WTC11 (cell line): ENCODE measurements at regions not wholly inside any gene's neighbourhood (a gene's known extent, or its start where the extent isn't known, plus 50 kb on each side); places are given as distances from the start of the nearest gene placed in this dataset.

Source experiments
- ATAC-seq: fragments of 200-7000 bp; cut with Tn5 transposase; 2 replicates; pipeline ENCODE4 v1.10.0; 2021; ENCODE audit warnings: mild to moderate bottlenecking, moderate library complexity
- CTCF ChIA-PET: fragments of 300-600 bp; sonication (Branson Sonifier 250); formaldehyde crosslinking; loops from one replicate; lab custom pipeline; 2021; ENCODE audit warnings: antibody characterized with exemption; lab: Charles Lee
- POLR2A ChIA-PET: fragments of 350-600 bp; sonication (Branson Sonifier 250); formaldehyde crosslinking; loops from one replicate; lab custom pipeline; 2021; ENCODE audit warnings: antibody characterized with exemption; lab: Charles Lee
- DNase-seq: peaks from one replicate; pipeline ENCODE4 v3.0.0; 2021; ENCODE audit warnings: low spot score
- H3K27ac Mint-ChIP-seq: 2 replicates; pipeline ENCODE4 v1.8.0; 2021; ENCODE audit warnings: mixed read lengths
- H3K27me3 Mint-ChIP-seq: 2 replicates; pipeline ENCODE4 v1.8.0; 2021; ENCODE audit warnings: low read depth, mild to moderate bottlenecking, moderate library complexity, mixed read lengths
- H3K36me3 Mint-ChIP-seq: 2 replicates; pipeline ENCODE4 v1.8.0; 2021; ENCODE audit warnings: mixed read lengths
- H3K4me1 Mint-ChIP-seq: 2 replicates; pipeline ENCODE4 v1.8.0; 2022; ENCODE audit warnings: mixed read lengths
- H3K4me3 Mint-ChIP-seq: 2 replicates; pipeline ENCODE4 v1.8.0; 2021; ENCODE audit warnings: mild to moderate bottlenecking, moderate library complexity, mixed read lengths
- H3K9me3 Mint-ChIP-seq: 2 replicates; pipeline ENCODE4 v1.8.0; 2021; ENCODE audit warnings: mixed read lengths
- CREB1 ChIP-seq: sonication (generic); formaldehyde crosslinking; IDR thresholded peaks from 2 replicates; pipeline ENCODE4 v1.8.0; 2023; ENCODE audit warnings: mild to moderate bottlenecking, missing genetic modification reagents
- CREM ChIP-seq: sonication (generic); formaldehyde crosslinking; IDR thresholded peaks from 2 replicates; pipeline ENCODE4 v1.8.1; 2022; ENCODE audit warnings: mild to moderate bottlenecking, missing genetic modification reagents, moderate library complexity
- ELF4 ChIP-seq: sonication (generic); formaldehyde crosslinking; IDR thresholded peaks from 2 replicates; pipeline ENCODE4 v1.8.1; 2022; ENCODE audit warnings: low read depth, mild to moderate bottlenecking, moderate library complexity, missing genetic modification reagents
- GTF2I ChIP-seq: fragments of 250-450 bp; sonication (Bioruptor Pico); conservative IDR thresholded peaks from 2 replicates; pipeline ENCODE4 v1.4.0; 2021; ENCODE audit warnings: mild to moderate bottlenecking
- JAZF1 ChIP-seq: fragments of 250-450 bp; sonication (Bioruptor Pico); IDR thresholded peaks from 2 replicates; pipeline ENCODE4 v1.9.0; 2021; ENCODE audit warnings: moderate library complexity, mild to moderate bottlenecking, inconsistent platforms
- NFATC4 ChIP-seq: fragments of 250-450 bp; sonication (Bioruptor Pico); IDR thresholded peaks from 2 replicates; pipeline ENCODE4 v1.9.0; 2021; ENCODE audit warnings: mild to moderate bottlenecking
- NFYB ChIP-seq: sonication (generic); formaldehyde crosslinking; conservative IDR thresholded peaks from 2 replicates; pipeline ENCODE4 v1.8.0; 2022; ENCODE audit warnings: low read depth, missing genetic modification reagents
- PRRX2 ChIP-seq: fragments of 250-450 bp; sonication (Bioruptor Pico); IDR thresholded peaks from 2 replicates; pipeline ENCODE4 v1.8.0; 2021; ENCODE audit warnings: mild to moderate bottlenecking
- RELA ChIP-seq: sonication (generic); formaldehyde crosslinking; IDR thresholded peaks from 2 replicates; pipeline ENCODE4 v1.8.1; 2022; ENCODE audit warnings: missing genetic modification reagents, mild to moderate bottlenecking, borderline replicate concordance
- SP1 ChIP-seq: sonication (generic); formaldehyde crosslinking; conservative IDR thresholded peaks from 2 replicates; pipeline ENCODE4 v1.8.1; 2022; ENCODE audit warnings: missing genetic modification reagents
- TEAD1 ChIP-seq: sonication (generic); formaldehyde crosslinking; IDR thresholded peaks from 2 replicates; pipeline ENCODE4 v1.8.0; 2022; ENCODE audit warnings: mild to moderate bottlenecking, missing genetic modification reagents
- TEAD4 ChIP-seq: sonication (generic); formaldehyde crosslinking; IDR thresholded peaks from 2 replicates; pipeline ENCODE4 v1.8.0; 2022; ENCODE audit warnings: mild to moderate bottlenecking, missing genetic modification reagents
- TP53 ChIP-seq: sonication (generic); formaldehyde crosslinking; IDR thresholded peaks from 2 replicates; pipeline ENCODE4 v1.8.1; 2023; ENCODE audit warnings: mild to moderate bottlenecking, missing genetic modification reagents
- ZNF121 ChIP-seq: sonication (generic); formaldehyde crosslinking; IDR thresholded peaks from 2 replicates; pipeline ENCODE4 v1.8.0; 2023; ENCODE audit warnings: missing genetic modification reagents
- ZNF317 ChIP-seq: sonication (generic); formaldehyde crosslinking; IDR thresholded peaks from 2 replicates; pipeline ENCODE4 v1.8.1; 2023; ENCODE audit warnings: low read depth, mild to moderate bottlenecking, moderate library complexity, missing genetic modification reagents, borderline replicate concordance
- ZNF423 ChIP-seq: fragments of 250-450 bp; sonication (Bioruptor Pico); IDR thresholded peaks from 2 replicates; pipeline ENCODE4 v2.1.2; 2022; ENCODE audit warnings: mild to moderate bottlenecking, moderate library complexity
- TF ChIP-seq, protein P1 (sequence below): fragments of 250-450 bp; sonication (Bioruptor Pico); conservative IDR thresholded peaks from 2 replicates; pipeline ENCODE4 v1.9.0; 2021; ENCODE audit warnings: mild to moderate bottlenecking
- TF ChIP-seq, protein P2 (sequence below): sonication (generic); formaldehyde crosslinking; IDR thresholded peaks from 2 replicates; pipeline ENCODE4 v1.8.0; 2022; ENCODE audit warnings: mild to moderate bottlenecking, missing genetic modification reagents
- TF ChIP-seq, protein P3 (sequence below): sonication (generic); formaldehyde crosslinking; IDR thresholded peaks from 2 replicates; pipeline ENCODE4 v1.8.0; 2023; ENCODE audit warnings: missing genetic modification reagents
- TF ChIP-seq, protein P4 (sequence below): sonication (generic); formaldehyde crosslinking; IDR thresholded peaks from 2 replicates; pipeline ENCODE4 v1.8.0; 2022; ENCODE audit warnings: missing genetic modification reagents
- TF ChIP-seq, protein P5 (sequence below): sonication (generic); formaldehyde crosslinking; IDR thresholded peaks from 2 replicates; pipeline ENCODE4 v1.8.1; 2023; ENCODE audit warnings: mild to moderate bottlenecking, missing genetic modification reagents
- TF ChIP-seq, protein P6 (sequence below): fragments of 200-600 bp; IDR thresholded peaks from 2 replicates; pipeline ENCODE4 v1.8.0; 2022; ENCODE audit warnings: antibody characterized with exemption

DNA sequence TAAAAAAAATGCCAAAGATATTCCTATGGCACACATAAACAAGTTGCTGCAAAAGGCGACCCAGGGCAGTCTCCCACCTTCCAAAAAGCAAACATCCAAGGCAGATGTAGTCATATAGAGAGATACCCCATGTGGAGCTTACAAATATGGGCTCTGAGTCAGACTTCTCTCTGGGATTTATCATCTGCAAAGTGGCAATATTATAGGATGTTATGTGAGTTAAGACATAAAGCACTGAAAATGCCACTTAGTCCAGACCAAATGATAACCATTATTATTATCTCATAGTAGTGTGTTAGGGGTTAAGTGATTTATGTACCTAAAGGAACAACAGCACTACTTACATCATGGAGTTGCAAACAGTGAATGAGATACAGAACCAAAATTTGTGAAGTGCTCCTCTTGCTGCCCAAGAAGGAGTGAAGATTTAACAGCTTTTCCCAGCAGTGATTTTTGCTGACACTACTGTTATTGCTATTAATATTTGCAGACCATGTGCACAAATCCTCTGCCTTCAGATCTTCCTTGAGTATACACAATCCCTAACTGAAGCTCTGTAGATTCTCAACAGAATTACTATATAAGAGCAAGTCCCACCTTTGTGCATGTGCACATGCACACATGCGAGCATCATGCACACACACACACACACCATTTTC lies 560.0 kb upstream of the SALL1 start:
- DNase-seq (no peak), ATAC-seq (no peak)
- POLR2A ChIA-PET, result no interaction called here
- Mint-ChIP-seq H3K36me3 (peaks cover 10% of the 10 kb centered on the region; the same call in 1 of the 2 replicates), H3K4me1 (peaks cover 17% of the 10 kb centered on the region), H3K27ac (no peak overlapping the region), H3K27me3 (peaks cover 10% of the 10 kb centered on the region), H3K4me3 (no peak overlapping the region), H3K9me3 (peaks cover 34% of the 10 kb centered on the region)
- CTCF ChIA-PET, result interaction anchor here (1.0 kb wide), 1 partner anchor 107 kb away, joined by 3 read pairs; no protein-coding TSS in a partner anchor
- TF ChIP-seq, protein P1, sequence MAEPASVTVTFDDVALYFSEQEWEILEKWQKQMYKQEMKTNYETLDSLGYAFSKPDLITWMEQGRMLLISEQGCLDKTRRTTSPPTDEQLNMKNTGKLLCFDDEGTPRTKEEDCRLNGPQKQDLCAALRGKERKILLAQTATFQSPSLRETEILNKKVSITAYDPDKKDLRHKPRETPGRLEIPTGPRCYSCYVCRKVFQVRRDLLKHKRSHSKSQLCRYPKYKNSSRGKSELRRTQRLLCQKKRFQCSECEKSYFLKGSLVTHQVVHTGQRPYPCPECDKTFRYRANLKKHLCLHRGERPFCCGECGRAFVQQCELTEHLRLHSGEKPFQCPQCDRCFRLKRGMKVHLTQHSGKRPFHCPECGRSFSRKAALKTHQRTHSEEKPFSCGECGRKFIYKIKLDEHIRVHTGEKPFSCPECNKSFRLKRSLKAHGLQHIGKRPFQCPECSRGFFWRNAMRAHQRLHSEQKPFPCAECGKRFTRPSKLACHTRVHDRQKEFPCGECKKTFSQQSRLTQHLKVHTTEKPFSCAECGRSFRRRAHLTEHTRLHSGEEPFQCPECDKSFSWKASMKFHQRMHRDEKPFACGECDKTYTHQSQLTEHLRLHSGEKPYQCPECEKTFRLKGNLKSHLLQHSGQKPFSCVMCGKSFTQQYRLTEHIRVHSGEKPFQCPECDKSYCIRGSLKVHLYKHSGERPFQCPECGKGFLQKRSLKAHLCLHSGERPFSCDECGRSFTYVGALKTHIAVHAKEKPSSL, result no peak
- TF ChIP-seq TP53 (CRISPR knock-in tag) (no peak), CREM (CRISPR knock-in tag) (no peak), NFYB (CRISPR knock-in tag) (no peak), PRRX2 (CRISPR knock-in tag) (no peak), CREB1 (CRISPR knock-in tag) (no peak), ELF4 (CRISPR knock-in tag) (no peak), ZNF423 (CRISPR knock-in tag) (no peak), SP1 (CRISPR knock-in tag) (no peak), JAZF1 (CRISPR knock-in tag) (no peak), TEAD4 (no peak), NFATC4 (CRISPR knock-in tag) (no peak)
- TF ChIP-seq, protein P2, sequence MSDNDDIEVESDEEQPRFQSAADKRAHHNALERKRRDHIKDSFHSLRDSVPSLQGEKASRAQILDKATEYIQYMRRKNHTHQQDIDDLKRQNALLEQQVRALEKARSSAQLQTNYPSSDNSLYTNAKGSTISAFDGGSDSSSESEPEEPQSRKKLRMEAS (CRISPR knock-in tag), result no peak
- TF ChIP-seq, protein P3, sequence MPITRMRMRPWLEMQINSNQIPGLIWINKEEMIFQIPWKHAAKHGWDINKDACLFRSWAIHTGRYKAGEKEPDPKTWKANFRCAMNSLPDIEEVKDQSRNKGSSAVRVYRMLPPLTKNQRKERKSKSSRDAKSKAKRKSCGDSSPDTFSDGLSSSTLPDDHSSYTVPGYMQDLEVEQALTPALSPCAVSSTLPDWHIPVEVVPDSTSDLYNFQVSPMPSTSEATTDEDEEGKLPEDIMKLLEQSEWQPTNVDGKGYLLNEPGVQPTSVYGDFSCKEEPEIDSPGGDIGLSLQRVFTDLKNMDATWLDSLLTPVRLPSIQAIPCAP (CRISPR knock-in tag), result no peak
- TF ChIP-seq, protein P4, sequence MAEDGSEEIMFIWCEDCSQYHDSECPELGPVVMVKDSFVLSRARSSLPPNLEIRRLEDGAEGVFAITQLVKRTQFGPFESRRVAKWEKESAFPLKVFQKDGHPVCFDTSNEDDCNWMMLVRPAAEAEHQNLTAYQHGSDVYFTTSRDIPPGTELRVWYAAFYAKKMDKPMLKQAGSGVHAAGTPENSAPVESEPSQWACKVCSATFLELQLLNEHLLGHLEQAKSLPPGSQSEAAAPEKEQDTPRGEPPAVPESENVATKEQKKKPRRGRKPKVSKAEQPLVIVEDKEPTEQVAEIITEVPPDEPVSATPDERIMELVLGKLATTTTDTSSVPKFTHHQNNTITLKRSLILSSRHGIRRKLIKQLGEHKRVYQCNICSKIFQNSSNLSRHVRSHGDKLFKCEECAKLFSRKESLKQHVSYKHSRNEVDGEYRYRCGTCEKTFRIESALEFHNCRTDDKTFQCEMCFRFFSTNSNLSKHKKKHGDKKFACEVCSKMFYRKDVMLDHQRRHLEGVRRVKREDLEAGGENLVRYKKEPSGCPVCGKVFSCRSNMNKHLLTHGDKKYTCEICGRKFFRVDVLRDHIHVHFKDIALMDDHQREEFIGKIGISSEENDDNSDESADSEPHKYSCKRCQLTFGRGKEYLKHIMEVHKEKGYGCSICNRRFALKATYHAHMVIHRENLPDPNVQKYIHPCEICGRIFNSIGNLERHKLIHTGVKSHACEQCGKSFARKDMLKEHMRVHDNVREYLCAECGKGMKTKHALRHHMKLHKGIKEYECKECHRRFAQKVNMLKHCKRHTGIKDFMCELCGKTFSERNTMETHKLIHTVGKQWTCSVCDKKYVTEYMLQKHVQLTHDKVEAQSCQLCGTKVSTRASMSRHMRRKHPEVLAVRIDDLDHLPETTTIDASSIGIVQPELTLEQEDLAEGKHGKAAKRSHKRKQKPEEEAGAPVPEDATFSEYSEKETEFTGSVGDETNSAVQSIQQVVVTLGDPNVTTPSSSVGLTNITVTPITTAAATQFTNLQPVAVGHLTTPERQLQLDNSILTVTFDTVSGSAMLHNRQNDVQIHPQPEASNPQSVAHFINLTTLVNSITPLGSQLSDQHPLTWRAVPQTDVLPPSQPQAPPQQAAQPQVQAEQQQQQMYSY (CRISPR knock-in tag), result no peak

DNA sequence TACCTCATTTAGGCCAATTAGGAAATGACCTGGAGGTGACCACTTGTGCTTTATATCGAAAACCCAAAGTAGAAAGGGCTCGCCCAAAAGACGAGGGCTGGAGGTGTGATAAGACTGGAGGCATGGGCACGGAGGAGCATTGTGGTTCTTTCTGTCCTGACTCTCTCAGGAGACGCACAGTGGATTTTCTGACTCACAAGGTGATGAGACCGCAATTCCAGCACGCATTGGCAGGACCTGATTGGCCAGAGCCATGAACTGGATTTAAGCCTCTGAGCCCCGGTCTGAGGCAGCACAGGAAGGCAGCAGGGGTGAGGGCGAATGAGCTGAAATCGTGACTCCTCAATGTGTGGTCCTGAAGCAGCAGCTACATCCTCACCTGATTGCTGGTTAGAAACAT lies 559.1 kb upstream of the SALL1 start:
- no peak for DNase-seq
- H3K27ac Mint-ChIP-seq, result no peak overlapping the region
- POLR2A ChIA-PET, result no interaction called here
- H3K36me3 Mint-ChIP-seq, result peaks cover 15% of the 10 kb centered on the region
- no peak for ATAC-seq
- H3K9me3 Mint-ChIP-seq, result peaks cover 41% of the 10 kb centered on the region
- no peak overlapping the region for H3K4me3 Mint-ChIP-seq
- CTCF ChIA-PET, result interaction anchor here (1.0 kb wide), 1 partner anchor 108 kb away, joined by 3 read pairs; no protein-coding TSS in a partner anchor
- H3K27me3 Mint-ChIP-seq, result peaks cover 10% of the 10 kb centered on the region
- H3K4me1 Mint-ChIP-seq, result peaks cover 15% of the 10 kb centered on the region
- TF ChIP-seq RELA (CRISPR knock-in tag) (no peak), GTF2I (CRISPR knock-in tag) (no peak), TEAD1 (no peak), TP53 (CRISPR knock-in tag) (no peak), ZNF317 (CRISPR knock-in tag) (no peak), ZNF121 (no peak)
- TF ChIP-seq, protein P5, sequence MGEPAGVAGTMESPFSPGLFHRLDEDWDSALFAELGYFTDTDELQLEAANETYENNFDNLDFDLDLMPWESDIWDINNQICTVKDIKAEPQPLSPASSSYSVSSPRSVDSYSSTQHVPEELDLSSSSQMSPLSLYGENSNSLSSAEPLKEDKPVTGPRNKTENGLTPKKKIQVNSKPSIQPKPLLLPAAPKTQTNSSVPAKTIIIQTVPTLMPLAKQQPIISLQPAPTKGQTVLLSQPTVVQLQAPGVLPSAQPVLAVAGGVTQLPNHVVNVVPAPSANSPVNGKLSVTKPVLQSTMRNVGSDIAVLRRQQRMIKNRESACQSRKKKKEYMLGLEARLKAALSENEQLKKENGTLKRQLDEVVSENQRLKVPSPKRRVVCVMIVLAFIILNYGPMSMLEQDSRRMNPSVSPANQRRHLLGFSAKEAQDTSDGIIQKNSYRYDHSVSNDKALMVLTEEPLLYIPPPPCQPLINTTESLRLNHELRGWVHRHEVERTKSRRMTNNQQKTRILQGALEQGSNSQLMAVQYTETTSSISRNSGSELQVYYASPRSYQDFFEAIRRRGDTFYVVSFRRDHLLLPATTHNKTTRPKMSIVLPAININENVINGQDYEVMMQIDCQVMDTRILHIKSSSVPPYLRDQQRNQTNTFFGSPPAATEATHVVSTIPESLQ (CRISPR knock-in tag), result no peak
- TF ChIP-seq, protein P4 (CRISPR knock-in tag), result no peak
- TF ChIP-seq, protein P6, sequence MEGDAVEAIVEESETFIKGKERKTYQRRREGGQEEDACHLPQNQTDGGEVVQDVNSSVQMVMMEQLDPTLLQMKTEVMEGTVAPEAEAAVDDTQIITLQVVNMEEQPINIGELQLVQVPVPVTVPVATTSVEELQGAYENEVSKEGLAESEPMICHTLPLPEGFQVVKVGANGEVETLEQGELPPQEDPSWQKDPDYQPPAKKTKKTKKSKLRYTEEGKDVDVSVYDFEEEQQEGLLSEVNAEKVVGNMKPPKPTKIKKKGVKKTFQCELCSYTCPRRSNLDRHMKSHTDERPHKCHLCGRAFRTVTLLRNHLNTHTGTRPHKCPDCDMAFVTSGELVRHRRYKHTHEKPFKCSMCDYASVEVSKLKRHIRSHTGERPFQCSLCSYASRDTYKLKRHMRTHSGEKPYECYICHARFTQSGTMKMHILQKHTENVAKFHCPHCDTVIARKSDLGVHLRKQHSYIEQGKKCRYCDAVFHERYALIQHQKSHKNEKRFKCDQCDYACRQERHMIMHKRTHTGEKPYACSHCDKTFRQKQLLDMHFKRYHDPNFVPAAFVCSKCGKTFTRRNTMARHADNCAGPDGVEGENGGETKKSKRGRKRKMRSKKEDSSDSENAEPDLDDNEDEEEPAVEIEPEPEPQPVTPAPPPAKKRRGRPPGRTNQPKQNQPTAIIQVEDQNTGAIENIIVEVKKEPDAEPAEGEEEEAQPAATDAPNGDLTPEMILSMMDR, result no peak
